Chondrocyte (in vitro differentiated cells): ENCODE measurements at regions not wholly inside any gene's neighbourhood (a gene's known extent, or its start where the extent isn't known, plus 50 kb on each side); places are given as distances from the start of the nearest gene placed in this dataset.

ENCODE experiments used
- DNase-seq: peaks from one replicate; pipeline ENCODE4 v3.0.0; 2021; ENCODE audit warnings: mixed read lengths, low spot score
- H3K27ac Mint-ChIP-seq: one replicate; pipeline ENCODE4 v1.8.0; 2021; ENCODE audit warnings: mild to moderate bottlenecking, moderate library complexity, mixed read lengths; ENCODE audit not compliant: unreplicated experiment
- H3K27me3 Mint-ChIP-seq: 2 replicates; pipeline ENCODE4 v1.8.0; 2021; ENCODE audit warnings: low read depth, mixed read lengths
- H3K36me3 Mint-ChIP-seq: 2 replicates; pipeline ENCODE4 v1.8.0; 2021; ENCODE audit warnings: low read depth, mixed read lengths
- H3K4me1 Mint-ChIP-seq: 2 replicates; pipeline ENCODE4 v1.8.0; 2021; ENCODE audit warnings: low read depth, mild to moderate bottlenecking, mixed read lengths
- H3K4me3 Mint-ChIP-seq: one replicate; pipeline ENCODE4 v1.8.0; 2021; ENCODE audit warnings: mild to moderate bottlenecking, moderate library complexity, mixed read lengths; ENCODE audit not compliant: unreplicated experiment
- H3K9me3 Mint-ChIP-seq: 2 replicates; pipeline ENCODE4 v1.8.0; 2021; ENCODE audit warnings: low read depth, mixed read lengths
- CTCF ChIP-seq: fragments of 200-600 bp; sonication (generic); IDR thresholded peaks from 2 replicates; pipeline ENCODE4 v1.5.0; 2021; ENCODE audit warnings: antibody characterized with exemption, mild to moderate bottlenecking, moderate library complexity

GRCh38 chr1:118371612-118372011, 186.6 kb upstream of the SPAG17 start:
- Mint-ChIP-seq H3K4me1 (peaks cover under 1% of the 10 kb centered on the region), H3K27me3 (no peaks in the 10 kb centered on the region), H3K4me3 (no peak overlapping the region), H3K9me3 (peaks cover 53% of the 10 kb centered on the region), H3K27ac (no peak overlapping the region), H3K36me3 (peaks cover 20% of the 10 kb centered on the region)
- TF ChIP-seq CTCF: no peak
- DNase-seq: no peak

GRCh38 chr1:118370861-118371260, 185.8 kb upstream of the SPAG17 start:
- Mint-ChIP-seq H3K9me3 (peaks cover 59% of the 10 kb centered on the region), H3K36me3 (peaks cover 22% of the 10 kb centered on the region), H3K4me3 (no peak overlapping the region), H3K4me1 (peaks cover 4% of the 10 kb centered on the region), H3K27ac (no peak overlapping the region), H3K27me3 (no peaks in the 10 kb centered on the region)
- no peak for TF ChIP-seq CTCF
- DNase-seq: no peak

- Mint-ChIP-seq H3K27me3 (no peaks in the 10 kb centered on the region), H3K4me3 (no peak overlapping the region), H3K4me1 (peaks cover 4% of the 10 kb centered on the region), H3K27ac (no peak overlapping the region), H3K9me3 (peaks cover 65% of the 10 kb centered on the region), H3K36me3 (peaks cover 27% of the 10 kb centered on the region)
- no peak for TF ChIP-seq CTCF
- no peak for DNase-seq
Observed at GRCh38 chr1:118366286-118366685, 181.3 kb upstream of the SPAG17 start.

- Mint-ChIP-seq H3K9me3 (peaks cover 60% of the 10 kb centered on the region), H3K27me3 (no peaks in the 10 kb centered on the region), H3K36me3 (peaks cover 23% of the 10 kb centered on the region), H3K4me3 (no peak overlapping the region), H3K4me1 (peaks cover 12% of the 10 kb centered on the region), H3K27ac (no peak overlapping the region)
- DNase-seq: no peak
- TF ChIP-seq CTCF: no peak
Observed at GRCh38 chr1:118364882-118365281, 179.9 kb upstream of the SPAG17 start.

- Mint-ChIP-seq H3K4me3 (no peak overlapping the region), H3K27ac (no peak overlapping the region), H3K9me3 (peaks cover 53% of the 10 kb centered on the region), H3K36me3 (peaks cover 17% of the 10 kb centered on the region), H3K27me3 (no peaks in the 10 kb centered on the region), H3K4me1 (peaks cover 12% of the 10 kb centered on the region)
- TF ChIP-seq CTCF: no peak
- no peak for DNase-seq
Observed at GRCh38 chr1:118363396-118363795, 178.4 kb upstream of the SPAG17 start.
